ENCODE measurements at regions not wholly inside any gene's neighbourhood (a gene's known extent, or its start where the extent isn't known, plus 50 kb on each side); places are given as distances from the start of the nearest gene placed in this dataset.

DNA sequence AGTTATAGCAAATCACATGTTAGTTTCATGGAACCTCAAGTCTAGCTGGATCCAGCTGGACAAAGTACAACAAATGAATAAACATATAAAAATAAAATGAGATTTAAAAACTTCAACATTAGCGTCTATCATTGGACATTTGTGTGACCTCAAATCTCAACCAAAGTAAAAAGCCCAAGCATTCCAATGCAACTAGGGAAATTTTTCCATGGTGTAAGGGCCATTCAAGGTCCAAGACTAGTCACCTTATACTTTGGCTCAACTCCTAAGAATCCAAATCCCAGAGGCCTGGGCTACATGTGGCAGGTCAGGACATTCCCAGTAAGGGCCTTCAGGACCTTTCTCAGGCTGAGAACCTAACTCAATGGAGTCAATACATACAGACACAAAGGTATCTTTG lies 137.4 kb upstream of the DMAC1 start:
- DNase-seq = no peak

DNA sequence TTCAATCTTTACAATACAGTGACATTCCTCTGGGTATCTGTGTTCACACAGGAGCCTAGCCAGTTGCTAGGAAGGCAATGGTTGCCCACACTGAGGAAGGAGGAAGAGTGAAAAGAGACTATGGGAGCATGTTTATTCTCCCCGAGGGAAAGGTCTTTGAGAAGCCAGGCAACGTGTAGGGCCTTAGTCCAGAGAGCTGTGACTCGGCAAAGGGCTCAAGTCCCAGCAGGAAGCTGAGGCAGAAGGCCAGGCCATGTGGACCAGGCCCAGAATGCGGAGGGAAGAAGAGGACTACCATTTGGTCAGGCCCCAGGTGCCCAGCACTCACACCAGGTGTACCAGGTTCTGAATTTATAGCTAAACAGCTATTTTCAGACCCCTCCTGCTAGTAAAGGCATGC lies 136.6 kb upstream of the DMAC1 start:
- DNase-seq = no peak

DNA sequence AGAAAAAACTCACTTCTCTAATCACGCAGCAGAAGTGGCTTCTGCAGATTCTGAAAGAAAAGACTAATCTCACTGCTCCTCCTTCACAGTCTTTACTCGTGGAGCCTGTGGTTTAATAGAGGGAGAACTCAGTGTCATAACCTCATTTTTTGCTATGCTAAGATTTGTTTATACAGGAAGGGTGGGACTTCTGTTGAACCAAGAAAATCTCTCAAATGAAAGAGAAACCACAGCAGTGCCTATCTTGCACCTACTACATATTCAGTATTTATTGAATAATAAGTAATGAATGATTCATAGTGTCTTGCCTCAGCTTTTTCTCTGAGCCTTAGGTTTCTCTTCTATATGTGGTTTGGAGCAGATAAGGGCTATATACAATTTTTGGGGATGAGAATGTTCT lies 136.1 kb upstream of the DMAC1 start:
- DNase-seq = no peak

DNA sequence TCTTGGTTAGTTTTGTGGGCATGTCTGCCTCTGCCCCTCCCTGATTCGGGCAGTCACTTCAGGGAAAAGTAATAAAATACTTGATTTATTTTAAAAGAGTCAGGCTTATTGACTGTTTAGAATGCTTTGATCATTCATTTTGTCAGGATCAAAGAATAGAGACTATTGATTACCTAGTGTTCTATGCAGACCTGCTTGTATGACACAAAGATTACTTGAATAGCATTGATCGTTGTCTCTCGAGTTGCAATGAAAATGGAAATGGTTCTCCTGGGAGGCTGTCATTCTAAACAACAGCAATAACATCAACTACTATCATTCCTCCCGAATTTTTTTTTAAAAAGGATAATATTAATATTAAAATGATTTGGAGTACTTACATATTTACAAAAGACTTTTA lies 133.2 kb upstream of the DMAC1 start:
- DNase-seq = no peak

DNA sequence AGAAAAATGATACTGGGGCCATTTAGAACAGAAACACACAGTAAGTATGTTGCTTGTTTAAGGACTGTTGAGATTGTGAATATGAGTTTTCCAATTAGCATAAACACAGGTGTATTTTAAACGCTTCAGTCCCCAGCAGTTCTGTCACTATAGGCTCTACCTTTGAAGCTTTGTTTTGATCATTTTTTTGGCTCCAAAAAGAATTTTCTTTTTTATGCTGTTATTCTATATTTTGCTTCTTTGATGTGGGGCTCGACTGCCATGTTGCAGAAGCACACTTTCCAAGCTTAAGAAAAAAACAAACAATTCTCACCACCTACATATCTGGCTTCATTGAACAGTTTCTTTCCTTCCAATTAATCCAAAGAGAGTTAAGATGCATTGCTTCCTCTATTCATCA lies 131.0 kb upstream of the DMAC1 start:
- no peak for DNase-seq

DNA sequence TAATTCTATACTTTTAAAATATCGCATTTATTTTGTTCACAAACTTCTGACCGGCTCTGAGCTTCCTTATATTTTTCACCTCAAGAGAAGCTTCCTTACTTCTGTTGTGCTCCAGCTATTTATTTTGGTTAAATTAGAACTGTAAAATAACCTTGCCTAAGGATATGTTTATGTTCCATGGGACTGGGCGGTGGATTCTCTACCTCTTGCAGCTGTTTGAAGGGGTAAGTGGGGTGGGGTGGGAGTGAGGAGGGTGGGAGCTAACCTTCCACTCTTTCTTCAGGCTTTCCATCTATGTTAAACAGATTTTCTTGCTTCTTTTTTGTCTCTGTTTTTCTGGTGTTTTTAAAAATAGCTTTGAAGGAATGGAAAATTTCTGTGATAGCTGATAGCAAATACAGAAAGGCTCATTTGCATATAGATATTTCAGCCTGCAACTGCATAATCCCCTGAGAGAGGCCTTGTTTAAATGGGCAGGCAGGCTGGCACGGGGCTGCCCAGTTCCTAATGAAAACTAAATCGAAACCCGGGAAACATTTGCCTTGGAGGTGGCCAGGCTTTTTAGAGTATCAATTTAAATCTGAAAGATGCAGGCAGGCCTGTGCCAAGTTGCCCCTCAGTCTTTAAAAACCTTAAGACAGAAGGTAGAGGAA lies 122.1 kb upstream of the DMAC1 start:
- no peak for DNase-seq

DNA sequence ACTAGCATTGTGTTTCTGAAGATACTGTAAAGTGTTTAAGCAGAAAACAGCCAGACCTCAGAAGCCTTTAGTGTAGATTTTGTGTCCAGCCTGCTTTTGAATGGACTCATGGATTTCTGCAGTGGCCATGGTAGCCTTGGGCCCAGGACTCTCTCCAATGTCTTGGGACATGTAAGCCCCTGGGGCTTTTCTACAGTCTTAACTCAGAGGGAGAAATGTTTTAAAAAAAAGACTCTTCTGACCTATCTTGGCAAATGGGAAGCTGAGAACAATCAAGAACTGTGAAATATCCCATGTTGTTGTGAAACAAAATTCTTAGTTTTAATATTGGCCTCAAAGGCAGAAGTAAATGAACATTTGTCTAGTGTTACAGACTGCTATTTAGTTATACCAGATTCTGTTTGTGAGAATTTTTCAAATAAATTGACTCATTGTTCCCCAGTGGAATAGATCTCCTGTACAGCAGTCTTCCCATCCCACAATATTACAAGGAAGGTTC lies 112.5 kb upstream of the DMAC1 start:
- DNase-seq = no peak

DNA sequence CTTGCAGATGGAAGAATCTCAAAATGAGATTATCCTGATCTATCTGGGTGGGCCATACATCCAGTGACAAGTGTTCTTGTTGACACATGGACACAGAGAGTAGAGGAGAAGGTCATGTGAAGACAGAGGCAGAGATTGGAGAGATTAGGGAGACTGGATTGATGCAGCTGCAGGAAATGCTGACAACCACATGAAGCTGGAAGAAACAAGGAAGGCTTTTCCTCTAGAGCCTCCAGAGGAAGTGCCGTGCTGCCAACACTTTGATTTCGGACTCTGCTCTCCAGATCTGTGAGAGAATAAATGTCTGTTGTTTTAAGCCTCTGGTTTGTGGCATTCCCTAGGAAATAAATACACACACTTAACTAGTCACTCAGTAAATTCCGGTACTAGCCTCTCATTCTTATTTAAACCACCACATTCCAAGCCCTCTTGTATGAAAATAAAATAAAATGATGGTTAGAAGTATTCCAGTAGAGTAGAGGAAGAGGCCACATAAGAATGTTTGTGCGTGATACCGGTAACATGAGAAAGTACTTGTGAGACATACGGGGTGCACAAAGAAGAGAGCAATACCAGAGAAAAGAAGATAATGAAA lies 110.9 kb upstream of the DMAC1 start:
- no peak for DNase-seq

DNA sequence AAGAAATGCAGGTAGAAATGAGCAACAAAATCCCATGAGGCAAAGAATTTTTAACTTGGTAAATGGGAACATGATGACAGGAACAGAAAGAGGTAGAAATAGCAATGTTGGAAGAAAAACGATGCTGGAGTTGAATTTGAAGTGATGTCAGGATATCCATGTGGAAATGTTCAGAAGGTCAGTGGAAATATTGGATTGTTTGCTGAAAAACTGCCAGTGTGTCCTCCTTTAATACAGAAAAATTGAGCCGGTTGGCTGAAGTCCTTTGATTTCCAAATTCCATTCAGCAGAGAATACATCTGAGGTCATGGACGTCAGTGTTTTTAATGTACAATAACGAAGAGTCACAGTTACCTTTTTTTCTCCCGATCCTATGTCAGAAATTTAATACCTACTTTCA lies 110.0 kb upstream of the DMAC1 start:
- DNase-seq = no peak

DNA sequence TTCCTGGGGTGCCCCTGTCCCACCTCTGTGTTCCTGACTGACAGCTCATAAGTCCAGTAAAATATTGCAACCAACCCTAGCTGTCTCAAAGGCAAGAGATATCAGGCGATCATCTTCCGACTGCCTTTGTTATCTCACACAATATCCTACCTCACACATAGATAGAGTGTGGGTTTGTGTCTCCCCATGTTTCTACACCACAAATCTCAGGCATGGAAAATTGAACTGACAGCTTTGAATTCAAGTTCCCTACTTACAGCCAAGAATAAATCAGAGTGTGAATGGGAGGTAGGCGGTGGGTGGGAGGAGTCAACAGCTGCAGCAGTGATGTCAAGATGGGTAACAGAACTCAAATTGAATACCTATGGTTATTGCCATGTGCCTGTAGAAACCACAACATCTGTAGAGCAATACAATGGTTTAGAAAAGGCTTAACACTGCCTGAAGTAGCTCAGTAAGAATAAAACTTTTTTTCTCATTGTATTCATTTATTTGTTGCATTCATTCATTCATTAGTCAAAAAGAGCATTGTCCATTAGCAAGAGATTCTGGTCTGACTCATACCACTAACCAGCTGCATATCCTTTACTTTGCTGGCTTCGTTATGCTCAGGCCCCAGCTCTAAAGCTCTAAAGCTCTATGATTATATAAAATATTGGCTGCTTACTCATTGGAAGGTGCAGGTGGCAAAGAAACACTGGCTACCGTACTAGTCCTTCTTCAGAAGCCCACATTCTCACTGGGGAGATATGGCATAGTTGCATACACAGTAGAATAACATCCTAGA lies 108.2 kb upstream of the DMAC1 start:
- DNase-seq = no peak

DNA sequence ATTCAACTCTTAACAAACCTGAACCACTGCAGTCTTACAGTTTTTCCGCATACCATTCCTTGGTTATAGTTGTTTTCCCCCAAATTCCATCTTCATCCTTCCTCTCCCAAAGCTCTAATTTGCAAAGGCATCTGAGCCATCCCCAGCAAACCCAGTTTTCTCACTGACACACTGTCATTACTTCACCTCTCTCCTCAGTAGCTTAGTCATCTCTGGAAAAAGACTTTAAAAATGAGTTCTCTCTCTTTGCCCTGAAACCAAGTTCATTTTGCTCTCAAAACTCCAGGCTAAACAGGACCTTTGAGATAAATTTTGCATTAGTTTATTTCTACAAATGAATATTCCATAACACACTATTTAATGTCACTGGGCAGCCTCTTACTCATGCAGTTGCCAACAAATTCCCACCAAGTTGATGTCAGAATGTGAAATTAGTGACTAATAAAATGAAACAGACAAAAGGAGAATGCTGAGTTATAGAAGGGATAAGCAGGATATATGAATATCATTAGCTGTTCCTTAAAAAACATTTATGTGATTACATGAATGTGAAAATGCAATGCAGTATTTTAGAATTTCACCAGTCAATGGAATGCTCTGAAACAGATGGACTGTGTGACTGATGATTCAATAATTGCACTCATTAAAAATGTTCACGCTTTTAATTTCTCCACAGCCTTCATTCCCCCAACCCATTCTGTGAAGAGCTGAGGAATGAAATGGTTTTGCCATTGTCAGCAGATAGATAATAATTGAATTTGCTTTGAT lies 107.4 kb upstream of the DMAC1 start:
- DNase-seq = no peak

DNA sequence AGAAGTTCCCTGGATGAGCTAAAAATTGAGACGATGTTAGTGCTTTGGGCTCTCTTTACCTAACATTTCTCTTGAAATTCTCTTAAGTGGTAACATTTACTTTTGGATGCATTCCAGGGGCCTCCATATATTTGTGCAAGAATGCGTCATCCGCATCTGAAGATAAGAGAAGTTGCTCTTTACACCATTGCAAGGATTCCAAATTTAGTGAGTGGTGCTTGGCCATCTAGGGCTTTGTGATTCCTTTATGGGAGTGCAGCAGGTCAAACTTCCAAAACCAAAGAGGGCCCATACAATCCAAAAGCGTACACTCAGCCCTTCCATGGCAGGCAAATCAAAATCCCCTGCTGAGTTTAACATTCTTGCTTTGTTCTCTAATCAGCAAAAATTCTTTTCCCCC lies 102.0 kb upstream of the DMAC1 start:
- no peak for DNase-seq

DNA sequence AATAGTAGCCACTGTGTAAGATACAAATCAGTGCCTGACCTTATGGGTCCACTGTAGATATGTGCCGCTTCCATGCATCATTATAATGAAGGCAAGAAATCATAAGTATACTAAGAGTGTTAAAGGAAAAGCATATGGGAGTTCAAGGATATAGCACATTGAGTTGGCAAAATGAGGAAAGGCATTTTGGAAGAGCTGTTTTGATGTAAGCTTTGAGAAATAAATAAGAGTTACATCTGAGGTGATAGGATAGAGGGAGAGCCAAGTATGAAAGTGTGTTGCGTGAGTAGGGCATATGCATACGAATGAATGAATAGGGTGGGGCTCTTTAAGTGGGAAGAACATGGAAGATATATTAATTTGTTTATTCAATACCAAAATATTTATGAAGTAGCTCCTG lies 101.0 kb upstream of the DMAC1 start:
- DNase-seq = no peak

DNA sequence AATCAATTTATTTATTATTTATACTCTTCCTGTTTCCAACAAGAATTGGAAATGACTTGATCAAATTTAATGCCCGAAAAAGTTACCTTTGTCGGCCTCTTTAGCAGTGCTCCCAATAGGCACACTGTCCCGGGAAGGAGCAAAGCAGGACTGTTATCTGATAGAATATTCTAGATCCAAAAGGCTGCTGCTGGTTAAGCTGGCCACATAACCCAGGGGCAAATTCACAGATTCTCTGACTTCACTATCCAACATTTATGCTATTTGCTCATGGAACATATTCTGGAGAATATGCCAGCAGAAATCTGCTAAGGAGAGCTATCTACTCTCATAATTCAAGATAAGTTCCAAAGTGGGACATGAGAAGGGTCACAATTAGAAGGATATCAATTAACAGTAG lies 100.2 kb upstream of the DMAC1 start:
- no peak for DNase-seq

DNA sequence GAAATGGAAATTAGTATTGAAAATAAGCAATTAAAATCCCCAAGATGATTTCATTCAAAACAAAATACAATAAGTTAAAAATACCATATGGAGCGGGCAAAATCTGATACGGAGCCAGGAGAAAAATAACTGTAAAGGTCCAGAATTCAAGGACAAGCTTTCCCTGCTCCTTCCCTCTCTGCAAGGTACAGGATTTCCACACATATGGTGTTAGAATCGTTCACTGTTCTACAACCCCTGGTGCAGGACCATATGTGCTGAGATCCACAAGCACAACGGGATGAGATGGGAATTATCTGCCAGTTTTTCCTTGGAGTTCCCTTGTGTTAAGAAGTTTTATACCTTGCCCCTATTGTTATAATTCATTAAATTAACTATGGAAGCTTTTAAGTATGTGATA lies 94.7 kb upstream of the DMAC1 start:
- DNase-seq = no peak

DNA sequence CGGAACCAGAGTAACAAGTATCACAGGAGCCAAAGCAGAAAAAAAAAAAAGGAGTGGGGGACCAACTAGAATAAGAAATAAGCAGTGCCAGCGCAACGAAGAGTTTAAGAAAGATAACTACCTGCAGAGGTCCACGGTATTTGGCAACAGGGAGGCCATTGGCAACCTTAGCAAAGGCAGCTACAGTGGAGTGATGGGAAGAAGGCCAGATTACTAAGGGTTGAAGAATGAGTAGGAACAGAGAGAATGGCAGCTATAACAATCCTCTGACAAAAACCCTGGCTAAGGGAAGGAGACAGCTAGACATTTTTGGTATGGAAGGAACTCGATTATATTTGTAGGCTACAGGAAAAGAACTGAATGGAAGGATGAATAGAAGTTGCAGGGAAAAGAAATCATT lies 93.4 kb upstream of the DMAC1 start:
- no peak for DNase-seq

DNA sequence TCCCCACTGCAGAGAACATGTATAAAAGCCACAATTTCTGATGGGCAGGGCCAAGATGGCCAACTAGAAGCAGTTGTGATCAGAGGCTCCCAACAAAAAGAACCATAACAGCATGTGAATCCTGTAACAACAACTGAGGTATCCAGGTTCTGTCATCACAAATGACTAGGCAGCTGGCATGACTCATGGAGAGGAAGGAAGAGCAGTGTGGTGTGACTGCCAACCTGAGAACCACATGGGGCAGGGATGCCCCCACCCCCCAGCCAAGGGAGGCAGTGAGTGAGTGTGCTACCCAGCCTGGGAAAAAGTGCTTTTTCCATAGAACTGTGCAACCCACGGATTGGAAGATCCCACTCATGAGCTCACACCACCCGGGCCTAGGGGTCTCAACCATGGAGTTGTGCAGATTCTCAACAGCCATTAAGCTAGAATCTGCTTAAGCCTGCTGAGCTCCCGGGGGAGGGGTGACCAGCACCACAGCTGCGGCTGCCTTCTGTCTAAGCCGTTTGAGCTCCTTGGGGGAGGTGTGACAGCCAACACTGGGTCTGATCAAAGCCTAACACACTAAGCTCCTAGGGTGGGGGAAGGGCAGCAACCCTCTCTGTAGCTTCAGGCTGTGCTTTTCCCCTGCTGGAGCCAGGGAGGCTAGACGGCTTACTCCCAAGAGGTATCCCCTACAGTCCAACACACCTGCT lies 80.1 kb upstream of the DMAC1 start:
- no peak for DNase-seq

DNA sequence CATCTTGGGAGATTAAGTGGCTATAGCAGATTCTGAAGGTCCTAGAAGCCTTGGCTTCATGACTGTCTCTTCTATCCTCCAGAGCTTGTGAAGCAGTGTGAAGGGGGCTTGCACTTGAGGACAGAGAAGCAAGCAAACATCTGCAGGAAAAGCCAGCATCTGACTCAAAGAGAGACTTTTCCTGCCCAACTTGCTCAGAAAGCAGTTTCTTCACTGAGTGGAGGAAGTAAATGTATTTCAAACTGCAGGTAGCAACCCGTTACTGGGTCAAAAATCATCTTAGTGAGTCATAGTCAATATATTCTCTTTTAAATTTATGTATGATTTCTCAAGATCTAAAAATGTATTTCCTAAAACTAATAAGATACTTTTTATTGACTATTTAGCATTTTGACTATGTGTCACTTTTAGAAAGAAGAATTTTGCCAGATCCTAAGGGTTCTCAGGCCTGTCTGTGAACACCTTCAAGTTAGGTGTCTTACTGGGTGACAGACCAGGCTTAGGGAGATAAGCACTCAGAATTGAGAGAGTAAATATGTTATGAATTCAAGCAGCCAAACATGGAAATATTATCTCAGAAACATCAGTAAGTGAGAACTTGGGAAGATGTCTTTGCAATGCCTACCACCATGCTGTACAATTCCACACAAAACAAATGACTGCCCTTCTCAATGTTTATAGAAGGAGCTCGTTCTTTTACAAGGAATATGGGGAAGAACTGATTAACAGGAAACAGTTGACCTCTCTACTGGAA lies 72.6 kb upstream of the DMAC1 start:
- no peak for DNase-seq

DNA sequence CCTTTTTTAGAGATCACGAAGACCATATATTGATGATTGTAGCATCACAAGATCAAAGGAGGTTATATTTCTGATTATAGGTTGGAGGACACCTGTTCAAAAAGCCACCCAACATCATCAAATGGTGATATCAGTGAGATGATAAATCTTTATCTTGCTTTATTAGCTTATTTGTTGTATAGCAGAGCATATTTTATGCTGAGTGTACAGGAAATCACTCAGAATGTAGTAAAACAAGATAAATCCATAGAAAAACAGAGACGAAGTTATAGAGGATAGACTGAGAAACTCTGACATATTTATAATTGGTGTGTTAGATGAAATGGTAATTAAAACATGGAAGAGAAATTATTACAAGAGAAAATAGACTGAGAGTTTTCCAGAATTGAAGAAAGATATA lies 69.8 kb upstream of the DMAC1 start:
- no peak for DNase-seq

DNA sequence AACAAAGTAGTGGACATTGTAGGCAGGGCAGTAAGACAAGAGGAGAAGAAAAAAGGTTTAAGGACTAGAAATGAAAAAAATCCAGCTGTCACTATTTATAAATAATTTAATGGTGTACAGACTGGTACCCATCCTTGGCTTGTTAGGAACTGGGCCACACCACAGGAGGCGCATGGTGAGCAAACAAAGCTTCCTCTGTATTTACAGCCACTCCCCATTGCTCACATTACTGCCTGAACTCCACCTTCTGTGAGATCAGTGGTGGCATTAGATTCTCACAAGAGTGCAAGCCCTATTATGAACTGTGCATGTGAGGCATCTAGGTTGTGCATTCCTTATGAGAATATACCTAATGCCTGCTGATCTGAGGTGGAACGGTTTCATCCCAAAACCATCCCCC lies 62.6 kb upstream of the DMAC1 start:
- DNase-seq = no peak

DNA sequence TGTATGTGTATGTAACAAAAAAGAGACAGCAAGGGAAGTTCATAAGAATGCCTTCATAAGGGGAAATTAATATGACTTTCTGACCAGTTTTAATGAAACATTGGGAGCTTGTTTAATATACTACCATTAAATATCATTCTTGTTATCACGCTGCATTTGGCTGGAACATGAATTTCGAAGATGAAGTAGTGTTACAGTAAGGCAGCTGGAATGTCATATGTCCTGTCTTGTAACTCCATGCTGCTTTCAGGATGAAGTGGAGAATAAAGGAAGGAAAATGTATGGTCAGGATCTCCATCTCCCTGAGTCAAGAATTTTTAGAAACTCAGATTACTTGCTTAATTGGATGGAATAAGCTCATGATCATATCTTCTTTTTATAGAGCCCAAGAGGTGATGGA lies 61.5 kb upstream of the DMAC1 start:
- DNase-seq = no peak

DNA sequence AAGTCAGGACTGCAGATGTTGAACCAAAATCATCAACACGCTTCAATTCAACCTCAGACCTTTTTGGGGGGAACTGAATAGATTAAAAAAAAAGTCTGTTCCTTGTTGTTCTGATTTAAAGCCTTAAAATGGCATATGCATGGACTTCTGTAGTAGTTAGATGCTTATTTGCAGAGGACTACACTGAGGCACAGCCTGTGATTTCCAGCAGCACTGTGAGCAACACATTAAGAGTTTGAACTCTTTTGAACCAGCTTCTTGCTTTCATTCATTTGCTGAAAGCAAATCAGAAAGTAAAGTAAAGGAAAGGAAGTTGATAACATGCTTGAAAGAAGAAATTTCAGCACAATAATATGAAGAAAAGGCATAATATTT lies 60.7 kb upstream of the DMAC1 start:
- no peak for DNase-seq
